Erythroblast (primary cell): ENCODE measurements at regions not wholly inside any gene's neighbourhood (a gene's known extent, or its start where the extent isn't known, plus 50 kb on each side); places are given as distances from the start of the nearest gene placed in this dataset.
"Not testable (repeated sequence)": the region's sequence is repeated elsewhere in the genome, so short reads cannot be mapped to it uniquely, and the experiment has no call there.

Source experiments
- GATA1 ChIP-seq: IDR thresholded peaks from 2 replicates; pipeline ENCODE4 v1.6.1; 2011; ENCODE audit warnings: low read depth, mild to moderate bottlenecking, control low read depth, low read length, moderate library complexity
- POLR2A ChIP-seq: IDR thresholded peaks from 2 replicates; pipeline ENCODE4 v1.6.1; 2011; ENCODE audit warnings: mild to moderate bottlenecking, low read length

GRCh38 chr3:168929997-168930396 is 733.5 kb downstream of the MECOM start:
- TF ChIP-seq POLR2A, GATA1: not testable (repeated sequence)
